ENCODE measurements at regions not wholly inside any gene's neighbourhood (a gene's known extent, or its start where the extent isn't known, plus 50 kb on each side); places are given as distances from the start of the nearest gene placed in this dataset.

GRCh38 chr16:73405851-73406250 lies 357.9 kb upstream of the ZFHX3 start:
- no peak for TF ChIP-seq CTCF (IDR thresholded peaks at IDR 0.05)
- no peak for TF ChIP-seq POLR2A (IDR thresholded peaks at IDR 0.05)

Data from vagina (tissue), 2 donors.